IMR-90 (cell line): ENCODE measurements at regions not wholly inside any gene's neighbourhood (a gene's known extent, or its start where the extent isn't known, plus 50 kb on each side); places are given as distances from the start of the nearest gene placed in this dataset.

Experiments used
- CEBPB ChIP-seq: IDR thresholded peaks from 2 replicates; pipeline ENCODE4 v1.6.1; 2012; ENCODE audit warnings: low read depth, low read length, improper control_type of control experiment
- CTCF ChIP-seq: conservative IDR thresholded peaks from 2 replicates; pipeline ENCODE4 v1.5.1; 2012; ENCODE audit warnings: mild to moderate bottlenecking, low read depth, low read length, improper control_type of control experiment
- FOS ChIP-seq: fragments of 150-350 bp; IDR thresholded peaks from 2 replicates; pipeline ENCODE4 v1.6.1; 2016; ENCODE audit warnings: low read depth, low read length
- MAFK ChIP-seq: IDR thresholded peaks from 2 replicates; pipeline ENCODE4 v1.6.1; 2012; ENCODE audit warnings: low read depth, low read length, improper control_type of control experiment
- MXI1 ChIP-seq: IDR thresholded peaks from 2 replicates; pipeline ENCODE4 v1.6.1; 2012; ENCODE audit warnings: low read depth, mild to moderate bottlenecking, low read length, moderate library complexity, borderline replicate concordance
- POLR2A ChIP-seq: IDR thresholded peaks from 2 replicates; pipeline ENCODE4 v1.6.1; 2012; ENCODE audit warnings: mild to moderate bottlenecking, low read depth, low read length
- RFX5 ChIP-seq: IDR thresholded peaks from 2 replicates; pipeline ENCODE4 v1.8.0; 2012; ENCODE audit warnings: low read depth, mild to moderate bottlenecking, low read length, moderate library complexity
- TF ChIP-seq, protein P1 (sequence below): fragments of 150-350 bp; IDR thresholded peaks from 2 replicates; pipeline ENCODE4 v1.6.1; 2017; ENCODE audit warnings: mild to moderate bottlenecking, antibody characterized with exemption, low read length, low read depth

DNA sequence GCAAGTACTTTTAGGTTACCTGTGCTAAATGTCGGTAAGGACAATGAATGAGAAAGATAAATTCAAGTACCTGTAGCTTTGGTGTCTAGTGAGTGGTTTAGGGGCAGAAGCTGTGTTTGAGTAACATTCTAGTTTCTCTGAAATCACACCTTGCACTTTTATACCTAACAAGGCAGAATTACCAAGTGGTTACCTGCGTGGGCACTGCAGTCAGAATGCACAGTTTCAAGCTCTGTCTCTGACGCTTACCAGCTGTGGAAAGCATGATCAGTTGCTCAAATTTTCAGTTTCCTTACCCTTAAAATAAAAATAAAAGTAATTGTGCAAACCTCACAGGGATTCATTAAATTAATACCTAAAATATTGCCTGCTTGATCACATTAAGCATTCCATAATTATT is 846.9 kb upstream of the VRK2 start:
- TF ChIP-seq CTCF (no peak), POLR2A (no peak), CEBPB (no peak), FOS (no peak), MAFK (no peak), MXI1 (no peak), RFX5 (no peak)
- TF ChIP-seq, protein P1, sequence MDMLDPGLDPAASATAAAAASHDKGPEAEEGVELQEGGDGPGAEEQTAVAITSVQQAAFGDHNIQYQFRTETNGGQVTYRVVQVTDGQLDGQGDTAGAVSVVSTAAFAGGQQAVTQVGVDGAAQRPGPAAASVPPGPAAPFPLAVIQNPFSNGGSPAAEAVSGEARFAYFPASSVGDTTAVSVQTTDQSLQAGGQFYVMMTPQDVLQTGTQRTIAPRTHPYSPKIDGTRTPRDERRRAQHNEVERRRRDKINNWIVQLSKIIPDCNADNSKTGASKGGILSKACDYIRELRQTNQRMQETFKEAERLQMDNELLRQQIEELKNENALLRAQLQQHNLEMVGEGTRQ = no peak
